T-cell (primary cell): ENCODE measurements at regions not wholly inside any gene's neighbourhood (a gene's known extent, or its start where the extent isn't known, plus 50 kb on each side); places are given as distances from the start of the nearest gene placed in this dataset.

Experiments
- ATAC-seq, 4 experiments: fragments of 200-7000 bp in 3 of 4; fragments of 150-1000 bp in 1 of 4; cut with Tn5 transposase; replicated peaks in 1 of 4; 1 replicate in 3 of 4; 2 replicates in 1 of 4; pipeline ENCODE4 v1.10.0; 2021; ENCODE audit warnings: moderate library complexity in 3 of 4, mild to moderate bottlenecking in 2 of 4, moderate number of reproducible peaks in 1 of 4
- CTCF ChIA-PET, 2 donors: fragments of 300-600 bp; sonication (Branson Sonifier 250); formaldehyde crosslinking; loops; one replicate each; lab custom pipeline; 2022; ENCODE audit warnings: antibody characterized with exemption in 2 of 2; lab: Charles Lee
- POLR2A ChIA-PET, 2 donors: fragments of 300-600 bp; sonication (Branson Sonifier 250); formaldehyde crosslinking; loops; one replicate each; lab custom pipeline; 2022; ENCODE audit warnings: antibody characterized with exemption in 2 of 2; lab: Charles Lee
- DNase-seq, 35 experiments: peaks; one replicate each; pipeline versions ENCODE4 v3.0.0 to v3.0.0-alpha.2; 2013 to 2023
- H3K27ac ChIP-seq: one replicate; pipeline ENCODE4 v1.5.1; 2013; ENCODE audit warnings: low read length
- H3K27me3 ChIP-seq, 2 experiments: replicated peaks in 1 of 2; 1 replicate in 1 of 2; 2 replicates in 1 of 2; pipeline versions ENCODE4 v1.6.1 to v1.7.0; 2013; ENCODE audit warnings: low read length in 1 of 2, mixed read lengths in 1 of 2; ENCODE audit not compliant: control insufficient read depth in 2 of 2, insufficient read depth in 2 of 2; ENCODE audit errors: extremely low read depth in 1 of 2
- H3K36me3 ChIP-seq, 2 donors: 1 replicate in 1 of 2; 2 replicates in 1 of 2; pipeline versions ENCODE4 v1.6.1 to v1.7.0; 2013; ENCODE audit warnings: low read length in 1 of 2; ENCODE audit not compliant: control insufficient read depth in 2 of 2, insufficient read depth in 1 of 2; ENCODE audit errors: extremely low read depth in 1 of 2
- H3K4me1 ChIP-seq, 2 experiments: 1 replicate in 1 of 2; 2 replicates in 1 of 2; pipeline versions ENCODE4 v1.6.1 to v1.7.0; 2013; ENCODE audit warnings: low read length in 2 of 2, mixed read lengths in 1 of 2; ENCODE audit not compliant: insufficient read depth in 2 of 2, control insufficient read depth in 1 of 2; ENCODE audit errors: extremely low read depth in 1 of 2
- H3K4me3 ChIP-seq, 2 donors: 1 replicate in 1 of 2; 2 replicates in 1 of 2; pipeline versions ENCODE4 v1.5.1 to v1.7.0; 2013; ENCODE audit warnings: mild to moderate bottlenecking in 2 of 2, low read length in 1 of 2, moderate library complexity in 1 of 2; ENCODE audit not compliant: control insufficient read depth in 1 of 2; ENCODE audit errors: extremely low read depth in 1 of 2
- H3K9me3 ChIP-seq: 2 replicates; pipeline ENCODE4 v1.7.0; 2013
- H3K27ac Mint-ChIP-seq, 2 donors: one replicate each; pipeline ENCODE4 v1.8.0; 2020 to 2021; ENCODE audit warnings: mild to moderate bottlenecking in 2 of 2, mixed read lengths in 2 of 2
- H3K27me3 Mint-ChIP-seq, 2 donors: one replicate each; pipeline ENCODE4 v1.8.0; 2021 to 2022; ENCODE audit warnings: mixed read lengths in 2 of 2
- H3K36me3 Mint-ChIP-seq: one replicate; pipeline ENCODE4 v1.8.0; 2021; ENCODE audit warnings: mixed read lengths
- H3K4me1 Mint-ChIP-seq, 3 donors: one replicate each; pipeline ENCODE4 v1.8.0; 2020 to 2022; ENCODE audit warnings: mixed read lengths in 3 of 3, mild to moderate bottlenecking in 1 of 3
- H3K4me3 Mint-ChIP-seq, 3 donors: one replicate each; pipeline ENCODE4 v1.8.0; 2020 to 2022; ENCODE audit warnings: mild to moderate bottlenecking in 3 of 3, mixed read lengths in 3 of 3, moderate library complexity in 3 of 3
- H3K9me3 Mint-ChIP-seq, 3 donors: one replicate each; pipeline ENCODE4 v1.8.0; 2020 to 2022; ENCODE audit warnings: mixed read lengths in 3 of 3
- WGBS: methylation state at CpG from one replicate; pipeline ENCODE4 v1.1.5; 2013; ENCODE audit warnings: missing lambda C conversion rate; ENCODE audit not compliant: insufficient coverage; 5-methylcytosine and 5-hydroxymethylcytosine counted together

- DNase-seq: no peak
- Histone ChIP-seq H3K27me3 (no peaks in the 10 kb centered on the region), H3K4me1 (no peaks in the 10 kb centered on the region), H3K9me3 (no peaks in the 10 kb centered on the region), H3K4me3 (no peak overlapping the region), H3K27ac (no peak overlapping the region), H3K36me3 (no peaks in the 10 kb centered on the region)
- Mint-ChIP-seq H3K4me1 (no peaks in the 10 kb centered on the region), H3K36me3 (no peaks in the 10 kb centered on the region), H3K4me3 (no peak overlapping the region), H3K27me3 (no peaks in the 10 kb centered on the region), H3K27ac (no peak overlapping the region), H3K9me3 (peaks cover 0 to 10% (median 2%) of the 10 kb centered on the region in 3 donors)
- POLR2A ChIA-PET: no interaction called here
- CTCF ChIA-PET: no interaction called here
- ATAC-seq: no peak
- 40% methylated on average over 1 of the region's 2 CpGs for WGBS
These were observed 442.8 kb upstream of the ARRDC4 start for GRCh38 chr15:97517737-97518136.

- CTCF ChIA-PET: no interaction called here
- Mint-ChIP-seq H3K4me3 (no peak overlapping the region), H3K27me3 (no peaks in the 10 kb centered on the region), H3K9me3 (peaks cover 3 to 7% (median 4%) of the 10 kb centered on the region in 3 donors), H3K27ac (no peak overlapping the region), H3K4me1 (no peaks in the 10 kb centered on the region), H3K36me3 (no peaks in the 10 kb centered on the region)
- DNase-seq (no peak), ATAC-seq (no peak)
- H3K27me3 ChIP-seq: no peaks in the 10 kb centered on the region
- no peak overlapping the region for H3K27ac ChIP-seq
- H3K36me3 ChIP-seq: no peaks in the 10 kb centered on the region
- no peaks in the 10 kb centered on the region for H3K4me1 ChIP-seq
- H3K4me3 ChIP-seq: no peak overlapping the region
- WGBS: 31% methylated on average over 2 of the region's 4 CpGs
- POLR2A ChIA-PET: no interaction called here
- H3K9me3 ChIP-seq: no peaks in the 10 kb centered on the region
These were observed 439.8 kb upstream of the ARRDC4 start for GRCh38 chr15:97520689-97521088.

- Mint-ChIP-seq H3K27ac (no peak overlapping the region), H3K36me3 (no peaks in the 10 kb centered on the region), H3K27me3 (no peaks in the 10 kb centered on the region), H3K9me3 (peaks cover 0 to 7% (median 3%) of the 10 kb centered on the region in 3 donors), H3K4me3 (no peak overlapping the region), H3K4me1 (no peaks in the 10 kb centered on the region)
- Histone ChIP-seq H3K27ac (no peak overlapping the region), H3K27me3 (no peaks in the 10 kb centered on the region), H3K4me3 (no peak overlapping the region), H3K9me3 (no peaks in the 10 kb centered on the region), H3K36me3 (no peaks in the 10 kb centered on the region), H3K4me1 (no peaks in the 10 kb centered on the region)
- POLR2A ChIA-PET: no interaction called here
- DNase-seq (no peak), ATAC-seq (no peak)
- 57% methylated on average over 13 of the region's 21 CpGs for WGBS
- CTCF ChIA-PET: no interaction called here
These were observed 438.9 kb upstream of the ARRDC4 start for GRCh38 chr15:97521381-97522285.

GRCh38 chr15:97522347-97522746, 438.2 kb upstream of the ARRDC4 start:
- ChIA-PET POLR2A (no interaction called here), CTCF (no interaction called here)
- Mint-ChIP-seq H3K4me3 (no peak overlapping the region), H3K27ac (no peak overlapping the region), H3K27me3 (no peaks in the 10 kb centered on the region), H3K4me1 (no peaks in the 10 kb centered on the region), H3K36me3 (no peaks in the 10 kb centered on the region), H3K9me3 (peaks cover 0 to 7% (median 3%) of the 10 kb centered on the region in 3 donors)
- H3K27me3 ChIP-seq: no peaks in the 10 kb centered on the region
- H3K4me3 ChIP-seq: no peak overlapping the region
- no peak for ATAC-seq
- no peaks in the 10 kb centered on the region for H3K36me3 ChIP-seq
- no peaks in the 10 kb centered on the region for H3K9me3 ChIP-seq
- no peak for DNase-seq
- H3K4me1 ChIP-seq: no peaks in the 10 kb centered on the region
- H3K27ac ChIP-seq: no peak overlapping the region
- WGBS: 88% methylated on average over 15 of the region's 16 CpGs

- Histone ChIP-seq H3K27me3 (no peaks in the 10 kb centered on the region), H3K4me3 (no peak overlapping the region), H3K27ac (no peak overlapping the region), H3K36me3 (no peaks in the 10 kb centered on the region), H3K4me1 (no peaks in the 10 kb centered on the region), H3K9me3 (no peaks in the 10 kb centered on the region)
- Mint-ChIP-seq H3K9me3 (peaks cover 0 to 7% (median 3%) of the 10 kb centered on the region in 3 donors), H3K27ac (no peak overlapping the region), H3K4me1 (no peaks in the 10 kb centered on the region), H3K27me3 (no peaks in the 10 kb centered on the region), H3K36me3 (no peaks in the 10 kb centered on the region), H3K4me3 (no peak overlapping the region)
- ATAC-seq: no peak
- POLR2A ChIA-PET: no interaction called here
- no peak for DNase-seq
- CTCF ChIA-PET: no interaction called here
These were observed 434.7 kb upstream of the ARRDC4 start for GRCh38 chr15:97525809-97526208.

GRCh38 chr15:97528238-97528637, 432.3 kb upstream of the ARRDC4 start:
- CTCF ChIA-PET: no interaction called here
- Mint-ChIP-seq H3K27ac (no peak overlapping the region), H3K9me3 (peaks cover 3 to 8% (median 4%) of the 10 kb centered on the region in 3 donors), H3K27me3 (no peaks in the 10 kb centered on the region), H3K36me3 (no peaks in the 10 kb centered on the region), H3K4me3 (no peak overlapping the region), H3K4me1 (no peaks in the 10 kb centered on the region)
- H3K4me3 ChIP-seq: no peak overlapping the region
- no peaks in the 10 kb centered on the region for H3K27me3 ChIP-seq
- H3K36me3 ChIP-seq: no peaks in the 10 kb centered on the region
- no peaks in the 10 kb centered on the region for H3K9me3 ChIP-seq
- ATAC-seq (no peak), DNase-seq (no peak)
- H3K4me1 ChIP-seq: no peaks in the 10 kb centered on the region
- POLR2A ChIA-PET: no interaction called here
- no peak overlapping the region for H3K27ac ChIP-seq
- no CpG with 5 or more reads among the region's 4 CpGs for WGBS
